SW480 (cell line): ENCODE measurements at regions not wholly inside any gene's neighbourhood (a gene's known extent, or its start where the extent isn't known, plus 50 kb on each side); places are given as distances from the start of the nearest gene placed in this dataset.

Experiments used
- DNase-seq: peaks from one replicate; pipeline ENCODE4 v3.0.0-alpha.2; 2016; ENCODE audit warnings: low spot score

DNA sequence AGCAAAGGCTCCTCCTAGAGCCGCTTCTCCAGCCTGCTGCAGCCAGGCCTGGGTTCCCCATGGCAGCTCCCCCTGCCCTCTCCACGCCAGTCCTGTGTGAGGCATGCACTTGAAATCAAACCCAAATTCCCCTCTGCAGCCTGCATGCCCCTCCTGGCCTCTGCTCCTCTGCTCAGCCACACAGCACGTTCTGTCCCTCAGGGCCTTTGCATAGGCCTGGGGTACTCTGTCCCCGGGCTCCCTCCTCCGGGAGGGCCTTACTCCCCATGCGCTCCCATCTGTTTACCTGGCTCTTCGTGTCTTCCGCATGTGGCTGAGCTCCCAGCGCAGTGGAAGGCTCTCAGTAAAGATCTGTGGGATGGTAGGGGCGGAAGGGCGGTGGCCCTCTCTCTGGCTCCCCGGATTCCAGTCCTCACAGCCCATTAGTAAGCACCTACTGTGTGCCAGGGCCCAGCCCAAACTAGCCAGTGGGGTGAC, 203.5 kb upstream of the IER5L start:
- DNase-seq: no peak

DNA sequence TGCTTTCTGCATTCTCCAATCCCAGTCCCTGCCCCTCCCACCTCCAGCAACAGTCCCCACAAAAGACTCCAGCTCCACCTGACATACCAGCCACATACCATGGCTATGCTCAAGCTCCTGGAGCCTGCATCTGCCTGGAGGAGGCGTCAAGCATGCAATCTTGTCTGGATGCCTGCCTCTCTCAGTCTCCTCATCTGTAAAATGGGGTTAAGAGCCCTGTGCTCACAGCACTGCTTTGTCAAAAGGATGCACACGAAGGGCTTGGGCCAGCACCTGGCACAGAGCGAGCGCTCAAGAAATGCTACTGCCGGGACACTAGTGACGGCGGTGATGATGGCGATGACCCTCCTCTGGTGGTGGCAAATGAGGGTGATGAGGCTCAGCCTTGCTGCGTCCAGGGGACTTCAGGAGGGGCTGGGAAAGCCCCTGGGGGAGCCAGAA, 202.9 kb upstream of the IER5L start:
- DNase-seq: no peak

DNA sequence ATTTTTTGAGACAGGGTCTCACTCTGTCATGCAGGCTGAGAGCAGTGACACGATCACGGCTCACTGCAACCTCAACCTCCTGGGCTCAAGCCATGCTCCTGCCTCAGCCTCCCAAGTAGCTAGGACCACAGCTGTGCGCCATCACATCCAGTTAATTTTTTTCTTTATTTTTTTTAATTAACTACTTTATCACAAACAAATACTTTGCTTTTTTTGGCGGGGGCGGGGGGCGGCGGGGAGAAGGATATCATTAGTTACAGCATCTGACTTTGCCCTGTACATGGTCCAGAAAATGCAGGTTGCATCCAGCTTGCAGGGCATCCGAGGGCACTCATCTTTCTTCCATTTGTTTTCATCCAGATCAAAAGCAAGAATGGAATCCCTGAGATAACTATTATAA, 201.8 kb upstream of the IER5L start:
- DNase-seq: no peak

DNA sequence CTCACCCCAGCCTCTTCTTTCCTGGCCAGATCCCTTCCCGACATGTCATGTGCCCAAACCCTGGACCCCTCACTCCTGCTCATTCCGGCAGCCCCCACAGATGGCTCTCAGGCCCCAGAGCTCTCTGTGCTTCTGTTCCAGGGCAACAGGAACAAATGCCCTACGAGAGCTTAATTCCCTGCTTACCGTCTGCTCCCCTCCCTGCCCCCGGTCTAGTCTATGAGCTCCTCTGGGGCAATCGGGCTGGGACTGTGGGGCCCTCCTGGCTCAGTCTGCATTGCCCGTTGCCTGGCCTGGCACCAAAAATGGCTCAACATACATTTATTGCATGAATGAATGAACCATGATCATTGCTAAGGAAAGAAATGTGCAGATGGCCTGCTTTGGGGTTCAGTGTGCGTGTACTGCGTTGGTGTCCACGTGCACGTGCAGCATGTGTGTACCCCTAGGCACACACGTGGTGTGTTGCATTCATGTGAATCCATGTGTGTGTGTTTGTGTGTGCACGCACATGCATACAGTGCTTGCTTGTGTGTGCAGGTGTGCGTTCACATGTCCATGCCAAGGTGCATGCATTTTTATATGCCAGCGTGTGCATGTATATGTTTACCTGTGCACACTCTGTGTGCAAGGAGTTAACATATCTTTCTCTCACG, 201.2 kb upstream of the IER5L start:
- no peak for DNase-seq

DNA sequence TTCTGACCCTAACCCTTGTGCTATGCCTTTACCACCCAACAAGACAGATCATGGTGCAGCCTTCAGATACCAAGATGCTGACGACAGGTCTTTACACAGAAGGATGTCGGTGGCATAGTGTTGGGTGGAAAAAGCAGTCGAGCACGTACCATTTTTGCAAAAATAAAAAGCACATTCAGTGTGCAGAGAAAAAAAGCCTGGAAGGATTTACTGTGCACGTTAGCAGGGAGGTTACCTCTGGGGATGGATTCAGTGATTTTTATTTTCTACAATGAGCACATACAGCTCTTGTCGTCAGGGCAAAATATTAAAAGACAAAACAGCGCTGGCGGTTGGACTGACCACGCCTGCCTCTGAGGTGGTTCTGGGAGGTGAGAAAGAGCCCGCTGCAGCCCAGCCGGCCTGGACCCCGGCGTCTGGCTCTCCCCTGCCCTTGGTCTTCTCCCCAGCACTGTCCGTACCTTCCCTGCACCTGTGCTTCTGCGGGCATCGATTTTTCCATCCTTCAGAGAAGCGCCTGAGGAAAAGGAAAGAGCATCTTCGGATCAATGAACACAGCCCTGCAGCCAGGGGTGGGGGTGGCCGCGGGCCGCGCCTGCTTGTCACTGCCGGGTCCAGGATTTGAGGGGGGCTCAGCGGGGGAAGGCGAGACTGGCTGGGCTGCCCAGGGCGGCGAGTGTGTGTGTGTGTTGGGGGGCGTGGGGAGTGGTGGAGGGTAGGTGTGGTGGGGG, 200.0 kb upstream of the IER5L start:
- no peak for DNase-seq

DNA sequence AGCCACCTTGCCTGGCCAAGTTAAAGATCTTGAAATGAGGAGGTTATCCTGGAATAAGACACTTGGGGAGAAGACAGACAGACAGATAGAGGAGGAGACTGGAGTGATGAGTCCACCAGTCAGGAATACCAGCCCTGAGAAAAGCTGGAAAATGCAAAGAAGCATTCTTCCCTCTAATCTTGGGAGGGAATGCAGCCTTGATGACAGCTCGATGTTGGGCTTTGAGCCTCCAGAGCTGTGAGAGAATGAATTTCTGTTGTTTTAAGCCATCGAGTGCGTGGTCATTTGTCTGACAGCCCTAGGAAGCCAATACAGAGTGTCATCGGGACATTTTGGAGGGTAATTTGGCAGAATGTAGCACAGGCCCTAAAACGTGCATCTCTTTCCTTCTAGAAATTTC, 199.1 kb upstream of the IER5L start:
- no peak for DNase-seq

DNA sequence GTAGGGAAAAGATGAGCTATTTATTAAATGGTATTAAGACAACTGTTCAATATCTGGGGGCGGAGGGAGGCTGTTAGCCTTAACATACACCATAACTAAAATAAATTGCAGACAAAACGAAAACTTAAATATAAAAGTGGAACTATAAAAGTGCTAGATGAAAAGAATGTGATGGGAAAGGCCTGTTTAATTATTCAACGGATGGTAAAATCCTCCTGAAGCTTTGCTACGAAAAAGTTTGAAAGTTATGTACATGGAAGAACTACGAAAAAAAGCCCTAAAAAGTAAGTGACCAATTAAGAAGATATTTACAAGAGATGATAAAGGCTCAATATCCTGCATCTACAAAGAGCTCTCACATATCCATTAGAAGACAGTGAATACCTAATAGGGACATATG, 197.8 kb upstream of the IER5L start:
- DNase-seq: no peak

DNA sequence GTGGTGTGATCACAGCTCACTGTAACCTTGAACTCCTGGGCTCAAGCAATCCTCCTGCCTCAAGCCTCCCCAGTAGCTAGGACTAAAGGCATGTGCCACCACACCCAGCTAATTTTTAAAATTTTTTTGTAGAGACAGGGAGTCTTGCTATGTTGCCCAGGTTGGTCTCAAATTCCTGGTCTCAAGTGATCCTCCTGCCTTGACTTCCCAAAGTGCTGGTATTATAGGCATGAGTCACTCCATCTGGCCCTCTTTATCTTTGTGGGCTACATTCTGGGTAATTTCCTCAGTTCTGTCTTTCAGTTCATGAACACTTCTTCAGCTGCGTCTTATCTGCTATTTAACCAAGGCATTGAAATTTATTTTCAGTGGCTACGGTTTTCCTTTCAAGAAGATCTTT, 196.6 kb upstream of the IER5L start:
- no peak for DNase-seq

DNA sequence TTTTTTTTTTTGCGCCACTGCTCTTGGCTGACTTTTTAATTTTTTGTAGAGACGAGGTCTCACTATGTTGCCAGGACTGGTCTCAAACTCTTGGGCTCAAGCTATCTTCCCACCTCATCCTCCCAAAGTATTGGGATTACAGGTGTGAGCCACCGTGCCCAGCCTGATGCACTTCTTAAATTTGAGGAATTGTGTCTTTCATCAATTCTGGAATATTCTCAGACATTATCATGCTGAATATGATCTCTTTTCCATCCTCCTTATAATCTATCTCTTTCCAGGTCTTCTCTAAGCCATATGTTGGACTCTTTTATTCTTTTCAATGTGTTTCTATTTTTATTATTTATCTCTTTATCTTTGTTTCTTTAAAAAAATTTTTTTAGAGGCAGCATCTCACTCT, 196.2 kb upstream of the IER5L start:
- DNase-seq: no peak

DNA sequence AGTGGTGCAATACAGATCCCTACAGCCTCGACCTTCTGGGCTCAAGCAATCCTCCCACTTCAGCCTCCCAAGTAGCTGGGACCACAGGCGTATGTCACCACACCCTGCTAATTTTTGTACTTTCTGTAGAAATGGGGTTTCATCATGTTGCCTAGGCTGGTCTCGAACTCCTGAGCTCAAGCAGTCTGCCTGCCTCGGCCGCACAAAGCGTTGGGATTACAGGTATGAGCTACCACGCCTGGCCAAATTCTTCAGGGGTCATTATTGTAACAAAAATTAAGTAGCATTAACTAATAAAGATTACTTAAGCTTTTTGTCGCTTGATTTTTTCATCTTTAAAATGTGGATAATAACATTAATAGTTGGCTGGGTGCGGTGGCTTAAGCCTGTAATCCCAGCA, 195.3 kb upstream of the IER5L start:
- DNase-seq: no peak

DNA sequence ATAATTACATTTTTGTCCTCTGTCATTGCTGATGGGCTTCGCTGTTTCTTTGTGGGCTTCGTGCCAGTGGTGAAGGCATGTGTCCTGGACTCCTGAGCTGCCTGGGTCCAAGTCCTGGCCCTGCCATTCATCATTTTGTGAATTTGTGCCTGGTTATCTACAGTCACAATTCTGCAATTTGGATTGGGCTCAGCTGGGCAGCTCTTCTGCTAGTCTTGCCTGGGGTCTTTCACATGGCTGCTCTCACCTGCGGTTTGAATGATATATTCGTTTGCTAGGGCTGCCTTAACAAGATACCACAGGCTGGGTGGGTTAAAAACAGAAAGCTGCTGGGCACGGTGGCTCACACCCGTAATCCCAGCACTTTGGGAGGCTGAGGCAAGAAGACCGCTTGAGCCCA, 192.7 kb upstream of the IER5L start:
- no peak for DNase-seq

DNA sequence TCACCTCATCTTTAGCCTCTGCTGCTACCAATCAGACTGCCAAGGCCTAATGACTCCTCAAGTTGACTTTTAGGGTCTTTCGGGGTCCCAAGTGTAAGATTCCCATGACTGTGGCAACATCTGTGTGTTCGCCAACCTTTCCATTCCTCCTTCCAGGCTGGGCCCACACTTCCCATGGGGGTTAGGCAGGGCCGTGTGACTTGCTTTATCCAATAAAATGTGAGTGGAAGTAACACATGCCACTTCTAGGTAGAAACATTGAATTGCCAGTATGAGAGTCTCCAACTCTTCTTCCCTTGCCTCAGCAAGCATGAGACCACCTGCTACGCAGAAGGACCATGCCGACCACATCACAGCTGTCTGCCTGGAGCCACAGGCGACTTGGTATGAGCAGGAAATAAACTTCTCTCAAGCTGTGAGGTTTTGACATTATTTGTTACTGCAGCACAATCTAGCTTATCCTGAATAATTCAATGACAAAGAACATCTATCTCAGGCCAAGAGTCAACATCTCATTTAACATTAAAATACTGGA, 190.4 kb upstream of the IER5L start:
- no peak for DNase-seq

DNA sequence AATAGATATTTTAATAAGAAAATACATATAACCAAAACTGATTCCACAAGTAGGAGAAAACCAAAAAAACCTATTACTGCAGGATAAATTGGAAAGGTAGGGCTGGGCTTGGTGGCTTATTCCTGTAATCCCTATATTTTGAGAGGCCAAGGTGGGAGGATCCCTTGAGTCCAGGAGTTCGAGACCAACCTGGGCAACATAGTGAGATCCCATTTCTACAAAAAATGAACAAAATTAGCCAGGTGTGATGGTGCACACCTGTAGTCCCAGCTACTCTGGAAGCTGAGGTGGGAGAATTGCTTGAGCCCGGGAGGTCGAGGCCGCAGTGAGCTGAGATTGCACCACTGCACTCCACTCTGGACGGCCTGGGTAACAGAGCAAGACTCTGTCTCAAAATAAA, 189.2 kb upstream of the IER5L start:
- no peak for DNase-seq

DNA sequence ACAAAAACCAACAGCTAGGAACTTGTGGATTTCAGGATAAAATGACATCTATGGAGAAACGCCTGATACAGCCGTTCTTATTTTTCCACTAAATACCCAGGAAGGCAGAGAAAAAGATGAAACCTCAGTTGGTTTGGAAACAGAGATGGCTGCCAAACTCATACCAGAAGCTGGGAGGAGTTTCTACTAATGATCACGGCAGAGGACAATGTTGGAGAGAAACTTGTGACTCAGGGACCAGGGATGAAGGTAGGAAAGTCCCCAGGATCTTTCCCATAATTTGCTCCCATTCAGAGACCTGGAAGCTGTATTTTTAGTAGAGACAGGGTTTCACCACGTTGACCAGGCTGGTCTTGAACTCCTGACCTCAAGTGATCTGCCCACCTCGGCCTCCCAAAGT, 187.1 kb upstream of the IER5L start:
- no peak for DNase-seq

DNA sequence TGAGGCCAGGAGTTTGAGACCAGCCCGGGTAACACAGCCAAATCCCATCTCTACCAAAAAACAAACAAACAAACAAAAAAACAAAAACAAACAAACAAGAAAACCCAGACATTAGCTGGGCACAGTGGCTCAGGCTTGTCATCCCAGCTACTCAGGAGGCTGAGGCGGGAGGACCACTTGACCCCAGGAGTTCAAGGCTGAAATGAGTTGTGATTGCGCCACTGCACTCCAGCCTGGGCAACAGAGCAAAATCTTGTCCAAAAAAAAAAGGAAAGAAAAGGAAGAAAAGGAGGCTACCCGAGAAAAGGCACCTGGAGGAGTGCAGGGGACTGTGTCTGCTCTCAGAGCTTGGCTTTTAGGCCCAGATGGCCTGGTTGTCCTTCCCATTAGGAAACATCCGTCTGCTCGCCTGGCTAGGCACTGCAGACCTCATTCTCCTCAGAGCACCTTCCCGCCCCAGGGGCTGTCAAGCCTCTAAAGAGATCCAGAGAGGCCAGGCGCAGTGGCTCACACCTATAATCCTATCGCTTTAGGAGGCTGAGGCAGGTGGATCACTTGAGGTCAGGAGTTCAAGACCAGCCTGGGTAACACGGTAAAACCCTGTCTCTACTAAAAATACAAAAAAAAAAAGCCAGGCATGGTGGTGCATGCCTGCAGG, 185.3 kb upstream of the IER5L start:
- no peak for DNase-seq

DNA sequence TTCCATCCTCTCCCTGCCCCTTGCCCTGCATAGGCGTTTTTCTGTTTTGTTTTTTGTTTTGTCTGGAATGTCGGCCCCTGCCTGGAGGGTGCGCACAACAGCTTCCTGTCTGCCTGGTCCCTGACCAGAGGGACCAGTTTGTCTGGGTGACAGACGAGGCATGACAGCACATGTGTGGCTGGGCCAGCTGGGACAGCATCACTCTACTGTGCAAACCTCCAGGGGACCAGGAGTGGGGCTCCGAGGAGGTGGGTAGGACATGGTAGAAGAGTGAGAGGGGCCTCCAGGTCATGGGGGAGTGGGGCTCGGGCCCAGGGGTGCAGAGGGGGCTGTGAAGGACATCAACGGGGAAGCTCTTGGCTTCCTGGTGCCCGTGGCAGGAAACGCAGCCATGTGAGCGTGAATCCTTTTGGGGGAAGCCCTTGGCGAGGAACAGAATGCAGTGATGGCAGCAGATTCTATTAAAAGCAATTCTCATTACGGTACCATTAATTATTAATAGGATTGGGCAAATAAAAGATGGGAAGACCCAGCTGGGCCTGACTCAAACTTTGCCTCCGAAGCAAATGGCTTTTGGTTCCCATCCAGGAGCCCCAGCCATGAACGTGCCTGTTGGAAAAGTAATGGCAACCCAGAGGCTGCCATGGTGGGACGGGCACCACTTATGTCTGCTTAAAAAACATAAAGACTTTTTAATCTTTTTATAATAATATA, 184.4 kb upstream of the IER5L start:
- no peak for DNase-seq

DNA sequence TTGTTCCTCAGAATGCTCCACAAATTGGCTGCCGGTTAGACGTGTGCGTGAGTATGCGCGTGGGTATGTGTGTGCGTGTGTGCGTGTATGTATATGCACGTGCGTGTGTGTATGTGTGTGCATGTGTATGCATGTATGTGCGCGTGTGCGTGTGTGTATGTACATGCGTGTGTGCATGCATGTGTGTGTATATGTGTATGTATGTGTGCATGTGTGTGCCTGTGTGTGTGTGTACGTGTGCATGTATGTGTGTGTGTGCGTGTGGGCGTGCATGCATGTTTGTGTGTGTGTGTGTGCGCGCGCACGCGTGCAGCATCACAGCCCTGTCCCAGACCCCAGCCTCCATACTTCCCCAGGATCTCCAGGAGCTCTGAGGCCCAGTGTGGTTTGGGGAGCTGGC, 183.1 kb upstream of the IER5L start:
- DNase-seq: no peak

DNA sequence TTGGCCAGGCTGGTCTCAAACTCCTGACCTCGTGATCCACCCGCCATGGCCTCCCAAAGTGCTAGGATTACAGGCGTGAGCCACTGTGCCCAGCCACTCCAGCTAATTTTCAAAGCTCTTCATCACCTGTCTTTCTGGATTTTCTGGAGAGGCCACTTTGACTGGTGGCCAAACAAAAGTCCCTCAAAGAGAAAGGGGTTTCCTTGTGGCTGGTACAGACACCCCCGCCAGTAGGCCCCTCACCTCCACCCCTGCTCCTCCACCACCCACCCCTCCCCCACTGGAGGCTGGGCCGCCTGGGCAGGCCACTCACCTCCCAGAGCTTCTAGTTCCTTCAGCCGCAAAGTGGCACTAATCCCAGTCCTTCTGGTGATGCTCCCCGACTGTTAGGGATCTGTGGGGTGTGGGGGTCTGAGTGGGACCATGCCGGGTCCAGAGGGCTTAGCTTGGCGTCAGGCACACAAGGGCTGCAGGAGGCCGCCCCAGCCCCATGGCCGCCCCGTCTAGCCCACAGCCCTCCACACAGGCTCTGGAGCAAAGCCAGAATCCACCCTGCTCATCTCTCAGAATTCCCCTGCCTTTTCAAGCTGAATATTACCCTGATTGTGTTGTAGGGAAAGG, 182.0 kb upstream of the IER5L start:
- no peak for DNase-seq

DNA sequence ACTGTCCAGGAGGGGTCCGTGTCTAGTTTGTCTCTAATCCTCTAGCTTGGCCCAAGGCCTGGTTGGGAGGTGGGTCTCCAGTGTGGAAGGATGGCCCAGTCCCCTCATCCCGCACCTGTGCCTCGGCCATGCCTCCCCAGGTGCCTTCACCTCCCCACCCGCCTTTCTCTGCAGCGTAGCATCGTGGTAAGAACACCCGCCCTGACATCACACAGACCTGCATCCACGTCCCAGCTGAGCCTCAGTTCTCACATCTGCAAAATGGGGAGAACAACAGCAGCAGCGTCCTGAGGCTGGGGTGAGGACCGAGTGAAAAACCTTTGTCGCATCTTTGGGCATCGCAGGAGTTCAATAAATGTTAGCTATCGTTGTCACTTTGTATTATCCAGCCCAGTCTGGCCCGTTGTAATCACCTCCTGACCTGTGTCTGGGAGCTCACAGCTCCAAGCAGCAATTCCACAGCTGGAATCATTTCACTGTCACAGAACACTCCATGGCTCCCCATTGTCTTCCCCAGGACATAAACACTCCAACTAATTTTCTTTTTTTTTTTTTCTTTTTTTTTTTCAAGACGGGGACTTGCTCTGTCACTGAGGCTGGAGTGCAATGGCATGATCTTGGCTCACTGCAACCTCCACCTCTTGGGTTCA, 181.2 kb upstream of the IER5L start:
- no peak for DNase-seq

DNA sequence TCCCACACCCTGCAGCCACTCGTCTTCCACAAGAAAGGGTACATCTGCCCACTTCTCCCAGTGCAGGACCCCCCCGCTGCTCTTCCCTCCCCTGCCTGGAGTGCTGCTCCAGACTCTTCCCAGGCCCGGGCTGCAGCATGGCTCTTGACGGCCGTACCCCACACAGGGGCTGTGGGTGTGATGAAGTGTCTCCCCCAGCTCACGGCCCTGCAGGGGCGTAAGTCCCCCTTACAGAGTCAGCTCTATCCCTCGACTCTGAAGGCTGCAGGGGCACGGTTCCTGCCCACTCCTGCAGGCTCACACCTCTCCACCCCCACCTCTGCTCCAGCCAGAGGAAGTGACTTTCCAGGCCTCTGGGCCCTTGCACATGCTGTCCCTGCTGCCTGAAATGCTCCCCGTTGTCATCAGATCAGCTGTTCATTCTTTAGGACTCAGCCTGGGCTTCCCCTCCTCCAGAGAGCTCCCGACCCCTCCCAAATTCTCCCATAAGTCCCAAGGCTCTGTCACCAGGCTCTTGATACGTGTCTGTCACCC, 180.6 kb upstream of the IER5L start:
- no peak for DNase-seq

DNA sequence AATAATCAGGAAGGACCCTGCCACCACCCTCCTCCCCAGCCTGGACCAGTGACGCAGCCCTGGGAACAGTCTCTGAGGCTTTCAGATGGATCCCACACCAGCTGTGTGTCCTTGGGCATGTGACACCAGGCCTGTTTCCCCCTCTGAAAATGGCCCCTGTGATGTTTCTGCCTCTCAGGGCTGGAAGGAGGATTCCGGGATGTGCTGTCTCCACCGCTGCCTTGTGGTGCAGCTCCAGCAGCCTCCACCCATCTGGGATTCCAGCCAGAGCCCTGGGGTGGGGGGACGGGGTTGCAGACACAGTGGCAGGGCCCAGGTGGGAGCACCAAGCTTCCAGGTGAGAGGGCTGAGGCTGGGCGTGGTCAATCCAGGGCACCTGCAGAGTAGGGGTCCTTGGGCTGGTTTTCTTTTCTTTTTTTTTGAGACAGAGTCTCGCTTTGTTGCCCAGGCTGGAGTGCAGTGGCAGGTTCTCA, 179.7 kb upstream of the IER5L start:
- no peak for DNase-seq
